B cell (primary cell): ENCODE measurements at regions not wholly inside any gene's neighbourhood (a gene's known extent, or its start where the extent isn't known, plus 50 kb on each side); places are given as distances from the start of the nearest gene placed in this dataset.

Experiments
- ATAC-seq: fragments of 200-7000 bp; cut with Tn5 transposase; one replicate; pipeline ENCODE4 v1.10.0; 2021; ENCODE audit warnings: low read depth, mild to moderate bottlenecking, moderate number of reproducible peaks, moderate library complexity
- CTCF ChIA-PET: fragments of 350-600 bp; sonication (Branson Sonifier 250); formaldehyde crosslinking; loops from one replicate; lab custom pipeline; 2021; ENCODE audit warnings: antibody characterized with exemption, inconsistent platforms; lab: Charles Lee
- POLR2A ChIA-PET: fragments of 350-600 bp; sonication (Branson Sonifier 250); formaldehyde crosslinking; loops from one replicate; lab custom pipeline; 2021; ENCODE audit warnings: antibody characterized with exemption; lab: Charles Lee
- DNase-seq: peaks from one replicate; pipeline ENCODE4 v3.0.0; 2013
- H2AFZ ChIP-seq: 2 replicates; pipeline ENCODE4 v1.6.1; 2012; ENCODE audit warnings: mild to moderate bottlenecking, low read depth, low read length; ENCODE audit not compliant: insufficient read depth, poor library complexity, severe bottlenecking
- H3K27ac ChIP-seq, 2 donors: 1 replicate in 1 of 2; 2 replicates in 1 of 2; pipeline ENCODE4 v1.5.1; 2012 to 2013; ENCODE audit warnings: low read length in 2 of 2, mild to moderate bottlenecking in 2 of 2, moderate library complexity in 1 of 2
- H3K27me3 ChIP-seq, 4 experiments: fragments of 200-600 bp in 1 of 4; sonication (generic) in 1 of 4; replicated peaks in 1 of 4; 1 replicate in 2 of 4; 2 replicates in 2 of 4; pipeline versions ENCODE4 v1.6.1 to v1.7.0; 2013 to 2016; ENCODE audit warnings: low read length in 3 of 4, mild to moderate bottlenecking in 2 of 4, mixed read lengths in 1 of 4, moderate library complexity in 1 of 4; ENCODE audit not compliant: insufficient read depth in 4 of 4, control insufficient read depth in 3 of 4; ENCODE audit errors: control extremely low read depth in 1 of 4
- H3K36me3 ChIP-seq, 2 experiments: replicated peaks in 1 of 2; 1 replicate in 1 of 2; 2 replicates in 1 of 2; pipeline versions ENCODE4 v1.6.1 to v1.7.1; 2013; ENCODE audit warnings: low read length in 1 of 2; ENCODE audit not compliant: insufficient read depth in 2 of 2, control insufficient read depth in 1 of 2; ENCODE audit errors: control extremely low read depth in 1 of 2, extremely low read depth in 1 of 2
- H3K4me1 ChIP-seq, 2 donors: fragments of 200-600 bp in 1 of 2; sonication (generic) in 1 of 2; 1 replicate in 1 of 2; 2 replicates in 1 of 2; pipeline versions ENCODE4 v1.5.1 to v1.6.1; 2013 to 2017; ENCODE audit warnings: low read length in 2 of 2; ENCODE audit not compliant: control insufficient read depth in 2 of 2, insufficient read depth in 2 of 2
- H3K4me2 ChIP-seq: replicated peaks from 2 replicates; pipeline ENCODE3; 2012; ENCODE audit warnings: mild to moderate bottlenecking, low read depth, low read length; ENCODE audit not compliant: poor library complexity, severe bottlenecking
- H3K4me3 ChIP-seq, 5 experiments: fragments of 200-600 bp in 1 of 5; sonication (generic) in 1 of 5; 1 replicate in 3 of 5; 2 replicates in 2 of 5; pipeline versions ENCODE4 v1.5.1 to v1.7.0; 2011 to 2016; ENCODE audit warnings: low read length in 4 of 5, mild to moderate bottlenecking in 4 of 5, low read depth in 2 of 5, control low read depth in 1 of 5, moderate library complexity in 1 of 5; ENCODE audit not compliant: insufficient read depth in 1 of 5; ENCODE audit errors: control extremely low read depth in 1 of 5, extremely low read depth in 1 of 5
- H3K79me2 ChIP-seq: fragments of 200-600 bp; sonication (generic); one replicate; pipeline ENCODE4 v1.6.0; 2016; ENCODE audit warnings: low read length; ENCODE audit not compliant: control insufficient read depth, insufficient read depth
- H3K9ac ChIP-seq: fragments of 200-600 bp; sonication (generic); 2 replicates; pipeline ENCODE4 v1.6.1; 2017; ENCODE audit warnings: mild to moderate bottlenecking, low read length, moderate library complexity
- H3K9me3 ChIP-seq, 3 donors: one replicate each; pipeline versions ENCODE4 v1.6.1 to v1.7.1; 2013; ENCODE audit warnings: low read length in 2 of 3; ENCODE audit not compliant: control insufficient read depth in 2 of 3, insufficient read depth in 1 of 3; ENCODE audit errors: control extremely low read depth in 1 of 3
- H4K20me1 ChIP-seq: 2 replicates; pipeline ENCODE4 v1.6.0; 2012; ENCODE audit warnings: mild to moderate bottlenecking, low read length; ENCODE audit not compliant: insufficient read depth, control insufficient read depth, poor library complexity, severe bottlenecking
- H3K27ac Mint-ChIP-seq: one replicate; pipeline ENCODE4 v1.8.0; 2021; ENCODE audit warnings: mixed read lengths
- H3K27me3 Mint-ChIP-seq: one replicate; pipeline ENCODE4 v1.8.0; 2021; ENCODE audit warnings: mixed read lengths
- H3K4me1 Mint-ChIP-seq: one replicate; pipeline ENCODE4 v1.8.0; 2021; ENCODE audit warnings: mixed read lengths
- H3K4me3 Mint-ChIP-seq: one replicate; pipeline ENCODE4 v1.8.0; 2021; ENCODE audit warnings: mixed read lengths
- H3K9me3 Mint-ChIP-seq: one replicate; pipeline ENCODE4 v1.8.0; 2022; ENCODE audit warnings: mixed read lengths; ENCODE audit not compliant: insufficient read depth
- CTCF ChIP-seq: fragments of 200-600 bp; IDR thresholded peaks from one replicate; pipeline ENCODE4 v1.8.0; 2022; ENCODE audit warnings: antibody characterized with exemption, mild to moderate bottlenecking
- EZH2 ChIP-seq: IDR thresholded peaks from 2 replicates; pipeline ENCODE4 v1.6.1; 2012; ENCODE audit warnings: borderline replicate concordance, low read depth, mild to moderate bottlenecking, moderate library complexity, low read length; ENCODE audit not compliant: insufficient read depth, poor library complexity, severe bottlenecking
- WGBS: methylation state at CpG from one replicate; pipeline ENCODE4 v1.1.5; 2013; ENCODE audit warnings: missing lambda C conversion rate; ENCODE audit not compliant: insufficient coverage; 5-methylcytosine and 5-hydroxymethylcytosine counted together
- intact Hi-C: fragments of 100-400 bp; cut with micrococcal nuclease; formaldehyde crosslinking; loops from one replicate; pipeline ENCODE4 v1.10.0; 2022

- Mint-ChIP-seq H3K27me3 (no peaks in the 10 kb centered on the region), H3K4me1 (no peaks in the 10 kb centered on the region), H3K4me3 (no peak overlapping the region), H3K27ac (no peak overlapping the region), H3K9me3 (no peaks in the 10 kb centered on the region)
- POLR2A ChIA-PET: no interaction called here
- no peak for TF ChIP-seq EZH2
- TF ChIP-seq CTCF: no peak
- DNase-seq: no peak
- no peaks in the 10 kb centered on the region for H3K27me3 ChIP-seq
- no CpG with 5 or more reads among the region's 2 CpGs for WGBS
- no peaks in the 10 kb centered on the region for H3K79me2 ChIP-seq
- H3K36me3 ChIP-seq: no peaks in the 10 kb centered on the region
- intact Hi-C loops: no loop called here
- H3K9ac ChIP-seq: no peak overlapping the region
- no peak overlapping the region for H3K4me2 ChIP-seq
- no peaks in the 10 kb centered on the region for H3K4me1 ChIP-seq
- no peak overlapping the region for H3K27ac ChIP-seq
- no peaks in the 10 kb centered on the region for H4K20me1 ChIP-seq
- CTCF ChIA-PET: no interaction called here
- ATAC-seq: no peak
- H3K4me3 ChIP-seq: no peak overlapping the region
- H2AFZ ChIP-seq: no peak overlapping the region
- no peaks in the 10 kb centered on the region for H3K9me3 ChIP-seq
These were observed 88.8 kb upstream of the AP1S2 start for GRCh38 chrX:15943391-15943790.

GRCh38 chrX:15942307-15942706, 87.7 kb upstream of the AP1S2 start:
- Histone ChIP-seq H3K27me3 (no peaks in the 10 kb centered on the region), H3K4me3 (no peak overlapping the region), H4K20me1 (no peaks in the 10 kb centered on the region), H3K9me3 (no peaks in the 10 kb centered on the region), H3K4me2 (no peak overlapping the region), H3K9ac (no peak overlapping the region), H3K4me1 (no peaks in the 10 kb centered on the region), H3K27ac (no peak overlapping the region), H2AFZ (no peak overlapping the region), H3K36me3 (no peaks in the 10 kb centered on the region), H3K79me2 (no peaks in the 10 kb centered on the region)
- WGBS: no CpG with 5 or more reads among the region's 2 CpGs
- Mint-ChIP-seq H3K4me1 (no peaks in the 10 kb centered on the region), H3K27me3 (no peaks in the 10 kb centered on the region), H3K9me3 (no peaks in the 10 kb centered on the region), H3K4me3 (no peak overlapping the region), H3K27ac (no peak overlapping the region)
- TF ChIP-seq EZH2 (no peak), CTCF (no peak)
- POLR2A ChIA-PET: no interaction called here
- ATAC-seq: no peak
- no peak for DNase-seq
- CTCF ChIA-PET: no interaction called here
- intact Hi-C loops: no loop called here
